ENCODE measurements at regions not wholly inside any gene's neighbourhood (a gene's known extent, or its start where the extent isn't known, plus 50 kb on each side); places are given as distances from the start of the nearest gene placed in this dataset.

DNA sequence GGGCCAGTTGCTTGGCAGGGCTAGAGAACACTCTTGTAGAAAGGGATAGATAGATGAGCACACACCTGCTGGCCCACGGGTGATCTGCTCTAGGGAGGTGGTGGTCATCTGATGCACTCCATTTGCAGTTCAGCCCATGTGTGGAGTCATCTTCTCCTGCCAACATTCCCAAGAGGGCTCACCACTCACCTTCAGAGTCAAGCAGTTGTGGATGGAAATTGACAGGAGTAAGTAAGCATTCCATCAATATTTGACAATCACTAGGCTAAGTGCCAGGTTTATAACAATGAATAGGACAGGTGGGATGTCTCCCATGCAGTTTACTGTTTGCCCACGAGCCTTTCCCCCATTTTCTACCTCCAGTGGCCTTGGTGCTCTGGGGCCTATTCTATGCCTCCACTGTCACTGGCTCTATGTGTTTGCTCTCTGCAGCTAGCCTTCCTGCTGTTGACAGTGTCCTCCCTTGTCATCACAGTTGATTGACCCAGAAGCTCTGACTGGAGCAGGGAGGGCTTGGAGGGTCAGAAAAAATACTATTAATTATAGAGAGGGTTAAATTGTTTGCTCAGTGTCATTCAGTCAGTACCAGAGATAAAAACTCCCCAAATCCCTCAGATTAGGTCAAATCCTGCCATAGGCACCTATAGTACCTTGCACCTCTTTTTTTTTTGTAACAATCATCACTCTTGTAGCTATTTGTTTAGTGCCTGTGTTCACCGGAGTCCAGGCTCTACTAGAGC lies 134.6 kb upstream of the PZP start (continued):
- TF ChIP-seq LRRFIP1 (CRISPR knock-in tag; conservative IDR thresholded peaks at IDR 0.05) = no peak
- TF ChIP-seq, protein P1, sequence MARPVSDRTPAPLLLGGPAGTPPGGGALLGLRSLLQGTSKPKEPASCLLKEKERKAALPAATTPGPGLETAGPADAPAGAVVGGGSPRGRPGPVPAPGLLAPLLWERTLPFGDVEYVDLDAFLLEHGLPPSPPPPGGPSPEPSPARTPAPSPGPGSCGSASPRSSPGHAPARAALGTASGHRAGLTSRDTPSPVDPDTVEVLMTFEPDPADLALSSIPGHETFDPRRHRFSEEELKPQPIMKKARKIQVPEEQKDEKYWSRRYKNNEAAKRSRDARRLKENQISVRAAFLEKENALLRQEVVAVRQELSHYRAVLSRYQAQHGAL (CRISPR knock-in tag; IDR thresholded peaks at IDR 0.05; ENCODE audit: not compliant biosample characterization) = no peak
- TF ChIP-seq EZH2 (conservative IDR thresholded peaks at IDR 0.05; ENCODE audit: low read depth, low read length) = no peak
- TF ChIP-seq, protein P2, sequence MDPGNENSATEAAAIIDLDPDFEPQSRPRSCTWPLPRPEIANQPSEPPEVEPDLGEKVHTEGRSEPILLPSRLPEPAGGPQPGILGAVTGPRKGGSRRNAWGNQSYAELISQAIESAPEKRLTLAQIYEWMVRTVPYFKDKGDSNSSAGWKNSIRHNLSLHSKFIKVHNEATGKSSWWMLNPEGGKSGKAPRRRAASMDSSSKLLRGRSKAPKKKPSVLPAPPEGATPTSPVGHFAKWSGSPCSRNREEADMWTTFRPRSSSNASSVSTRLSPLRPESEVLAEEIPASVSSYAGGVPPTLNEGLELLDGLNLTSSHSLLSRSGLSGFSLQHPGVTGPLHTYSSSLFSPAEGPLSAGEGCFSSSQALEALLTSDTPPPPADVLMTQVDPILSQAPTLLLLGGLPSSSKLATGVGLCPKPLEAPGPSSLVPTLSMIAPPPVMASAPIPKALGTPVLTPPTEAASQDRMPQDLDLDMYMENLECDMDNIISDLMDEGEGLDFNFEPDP (CRISPR knock-in tag; conservative IDR thresholded peaks at IDR 0.05) = no peak
- no peak for TF ChIP-seq ZNF44 (CRISPR knock-in tag; IDR thresholded peaks at IDR 0.05)
- TF ChIP-seq ZNF350 (CRISPR knock-in tag; IDR thresholded peaks at IDR 0.05; ENCODE audit: borderline replicate concordance, low read depth) = no peak; the same call in 1 of the 2 replicates
- no peak for TF ChIP-seq SRSF4 (IDR thresholded peaks at IDR 0.05; ENCODE audit: low read depth, low read length, poor library complexity, severe bottlenecking)
- TF ChIP-seq CREB1 (IDR thresholded peaks at IDR 0.05) = no peak
- TF ChIP-seq CREB1 (CRISPR knock-in tag; IDR thresholded peaks at IDR 0.05) = no peak
- no peak for TF ChIP-seq SRSF1 (optimal IDR thresholded peaks at IDR 0.05; ENCODE audit: low read depth, low read length)
- no peak for TF ChIP-seq TOPORS (CRISPR knock-in tag; IDR thresholded peaks at IDR 0.05)
- no peak for TF ChIP-seq AGO1 (IDR thresholded peaks at IDR 0.05; ENCODE audit: low read depth, low read length, poor library complexity, severe bottlenecking)
- TF ChIP-seq, protein P3, sequence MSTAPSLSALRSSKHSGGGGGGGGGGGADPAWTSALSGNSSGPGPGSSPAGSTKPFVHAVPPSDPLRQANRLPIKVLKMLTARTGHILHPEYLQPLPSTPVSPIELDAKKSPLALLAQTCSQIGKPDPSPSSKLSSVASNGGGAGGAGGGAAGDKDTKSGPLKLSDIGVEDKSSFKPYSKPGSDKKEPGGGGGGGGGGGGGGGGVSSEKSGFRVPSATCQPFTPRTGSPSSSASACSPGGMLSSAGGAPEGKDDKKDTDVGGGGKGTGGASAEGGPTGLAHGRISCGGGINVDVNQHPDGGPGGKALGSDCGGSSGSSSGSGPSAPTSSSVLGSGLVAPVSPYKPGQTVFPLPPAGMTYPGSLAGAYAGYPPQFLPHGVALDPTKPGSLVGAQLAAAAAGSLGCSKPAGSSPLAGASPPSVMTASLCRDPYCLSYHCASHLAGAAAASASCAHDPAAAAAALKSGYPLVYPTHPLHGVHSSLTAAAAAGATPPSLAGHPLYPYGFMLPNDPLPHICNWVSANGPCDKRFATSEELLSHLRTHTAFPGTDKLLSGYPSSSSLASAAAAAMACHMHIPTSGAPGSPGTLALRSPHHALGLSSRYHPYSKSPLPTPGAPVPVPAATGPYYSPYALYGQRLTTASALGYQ (CRISPR knock-in tag; IDR thresholded peaks at IDR 0.05) = no peak
- no peak for TF ChIP-seq ZNF703 (CRISPR knock-in tag; IDR thresholded peaks at IDR 0.05; ENCODE audit: borderline replicate concordance)
- no peak for TF ChIP-seq MBD4 (IDR thresholded peaks at IDR 0.05; ENCODE audit: borderline replicate concordance, low read length)
- TF ChIP-seq KLF15 (CRISPR knock-in tag; IDR thresholded peaks at IDR 0.05; ENCODE audit: borderline replicate concordance) = no peak
- no peak for TF ChIP-seq ARNT (IDR thresholded peaks at IDR 0.05)
- no peak for TF ChIP-seq HIVEP1 (CRISPR knock-in tag; IDR thresholded peaks at IDR 0.05)
- no peak for TF ChIP-seq ASH2L (IDR thresholded peaks at IDR 0.05; ENCODE audit: insufficient read length, low read depth, low read length)
- TF ChIP-seq, protein P4, sequence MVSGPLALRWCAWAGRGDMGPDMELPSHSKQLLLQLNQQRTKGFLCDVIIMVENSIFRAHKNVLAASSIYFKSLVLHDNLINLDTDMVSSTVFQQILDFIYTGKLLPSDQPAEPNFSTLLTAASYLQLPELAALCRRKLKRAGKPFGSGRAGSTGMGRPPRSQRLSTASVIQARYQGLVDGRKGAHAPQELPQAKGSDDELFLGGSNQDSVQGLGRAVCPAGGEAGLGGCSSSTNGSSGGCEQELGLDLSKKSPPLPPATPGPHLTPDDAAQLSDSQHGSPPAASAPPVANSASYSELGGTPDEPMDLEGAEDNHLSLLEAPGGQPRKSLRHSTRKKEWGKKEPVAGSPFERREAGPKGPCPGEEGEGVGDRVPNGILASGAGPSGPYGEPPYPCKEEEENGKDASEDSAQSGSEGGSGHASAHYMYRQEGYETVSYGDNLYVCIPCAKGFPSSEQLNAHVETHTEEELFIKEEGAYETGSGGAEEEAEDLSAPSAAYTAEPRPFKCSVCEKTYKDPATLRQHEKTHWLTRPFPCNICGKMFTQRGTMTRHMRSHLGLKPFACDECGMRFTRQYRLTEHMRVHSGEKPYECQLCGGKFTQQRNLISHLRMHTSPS (CRISPR knock-in tag; IDR thresholded peaks at IDR 0.05; ENCODE audit: low read depth) = no peak
- TF ChIP-seq ZNF709 (CRISPR knock-in tag; IDR thresholded peaks at IDR 0.05) = 0 out of 2 replicates have a peak, but pooled peaks have one; percentile 36
